HCT116 (cell line): ENCODE measurements at regions not wholly inside any gene's neighbourhood (a gene's known extent, or its start where the extent isn't known, plus 50 kb on each side); places are given as distances from the start of the nearest gene placed in this dataset.

Experiments
- ATAC-seq: fragments of 200-7000 bp; cut with Tn5 transposase; 2 replicates; pipeline ENCODE4 v1.9.1; 2020; ENCODE audit warnings: mild to moderate bottlenecking, moderate library complexity
- BruUV-seq: library from RNA; stranded (reverse); fragments of 400-500 nt; replicated peaks from 2 replicates; lab custom pipeline; 2021; lab: Mats Ljungman, UMichigan
- CTCF ChIA-PET: fragments of 300-600 bp; sonication (Branson Sonifier 250); formaldehyde crosslinking; loops from one replicate; lab custom pipeline; 2021; ENCODE audit warnings: antibody characterized with exemption; lab: Charles Lee
- POLR2A ChIA-PET: fragments of 300-600, 350-600 bp; sonication (Branson Sonifier 250); formaldehyde crosslinking; loops from one replicate; lab custom pipeline; 2021; ENCODE audit warnings: antibody characterized with exemption; lab: Charles Lee
- RAD21 ChIA-PET, 2 experiments: fragments of 300-600 bp; sonication (Branson Sonifier 250); formaldehyde crosslinking; loops; one replicate each; lab custom pipeline; 2023; ENCODE audit warnings: low total read pairs in 2 of 2; ENCODE audit not compliant: uncharacterized antibody in 2 of 2, unreplicated experiment in 2 of 2, low non-redundant PET in 1 of 2; lab: Charles Lee
- DNase-seq: peaks from one replicate; pipeline ENCODE4 v3.0.0-alpha.2; 2010; ENCODE audit warnings: low read depth, low spot score
- H2AFZ ChIP-seq: fragments of 200-600 bp; shearing (Covaris generic), sonication (generic); 2 replicates; pipeline ENCODE4 v1.6.1; 2017; ENCODE audit warnings: low read depth, mixed run types, mixed read lengths, antibody characterized with exemption, low read length; ENCODE audit not compliant: poor library complexity, severe bottlenecking
- H3K27ac ChIP-seq: 2 replicates; pipeline ENCODE4 v1.5.1; 2012; ENCODE audit warnings: low read depth, low read length
- H3K27me3 ChIP-seq: fragments of 200-600 bp; sonication (generic); 2 replicates; pipeline ENCODE4 v1.6.1; 2016; ENCODE audit warnings: mixed run types, low read length, mixed read lengths; ENCODE audit not compliant: insufficient read depth
- H3K36me3 ChIP-seq, 2 experiments: fragments of 200-500 bp in 1 of 2; fragments of 200-600 bp in 1 of 2; sonication (Bioruptor generic) in 1 of 2; sonication (generic) in 1 of 2; 2 replicates each; pipeline versions ENCODE4 v1.5.1 to v1.6.1; 2014 to 2016; ENCODE audit warnings: low read length in 2 of 2, inconsistent platforms in 1 of 2, mixed read lengths in 1 of 2, mixed run types in 1 of 2; ENCODE audit not compliant: insufficient read depth in 2 of 2, control insufficient read depth in 1 of 2
- H3K4me1 ChIP-seq, 2 experiments: fragments of 200-600 bp in 1 of 2; sonication (generic) in 1 of 2; 2 replicates each; pipeline versions ENCODE4 v1.5.1 to v1.6.1; 2012 to 2017; ENCODE audit warnings: low read length in 2 of 2, inconsistent platforms in 1 of 2, mild to moderate bottlenecking in 1 of 2, mixed read lengths in 1 of 2, mixed run types in 1 of 2, moderate library complexity in 1 of 2; ENCODE audit not compliant: insufficient read depth in 2 of 2, control insufficient read depth in 1 of 2
- H3K4me2 ChIP-seq: fragments of 200-600 bp; sonication (generic); 2 replicates; pipeline ENCODE4 v1.6.1; 2017; ENCODE audit warnings: mixed run types, low read length, mixed read lengths
- H3K4me3 ChIP-seq, 2 experiments: fragments of 200-600 bp in 1 of 2; sonication (generic) in 1 of 2; replicated peaks in 1 of 2; 2 replicates each; pipeline ENCODE4 v1.5.1; 2011 to 2016; ENCODE audit warnings: low read length in 2 of 2, control low read depth in 1 of 2, low read depth in 1 of 2, mild to moderate bottlenecking in 1 of 2, mixed read lengths in 1 of 2, mixed run types in 1 of 2
- H3K79me2 ChIP-seq: fragments of 200-600 bp; sonication (generic); 2 replicates; pipeline ENCODE4 v1.6.1; 2017; ENCODE audit warnings: mild to moderate bottlenecking, mixed run types, low read length, moderate library complexity, mixed read lengths; ENCODE audit not compliant: insufficient read depth
- H3K9ac ChIP-seq: fragments of 200-600 bp; sonication (generic); 2 replicates; pipeline ENCODE4 v1.6.1; 2016; ENCODE audit warnings: low read length, mixed read lengths
- H3K9me2 ChIP-seq: fragments of 200-600 bp; sonication (generic), shearing (Covaris generic); 2 replicates; pipeline ENCODE4 v1.6.1; 2017; ENCODE audit warnings: mixed run types, mild to moderate bottlenecking, moderate library complexity; ENCODE audit not compliant: insufficient read depth
- H3K9me3 ChIP-seq, 2 experiments: fragments of 200-500 bp in 1 of 2; fragments of 200-600 bp in 1 of 2; sonication (Bioruptor generic) in 1 of 2; sonication (generic) in 1 of 2; 2 replicates each; pipeline ENCODE4 v1.6.1; 2014 to 2017; ENCODE audit warnings: low read length in 2 of 2, mixed read lengths in 2 of 2, inconsistent platforms in 1 of 2, low read depth in 1 of 2, mild to moderate bottlenecking in 1 of 2, mixed run types in 1 of 2, moderate library complexity in 1 of 2; ENCODE audit not compliant: control insufficient read depth in 1 of 2, insufficient read depth in 1 of 2
- H4K20me1 ChIP-seq: fragments of 200-600 bp; sonication (generic), shearing (Covaris generic); 2 replicates; pipeline ENCODE4 v1.6.1; 2017; ENCODE audit warnings: mixed run types, mild to moderate bottlenecking, moderate library complexity; ENCODE audit not compliant: insufficient read depth
- ATF3 ChIP-seq: IDR thresholded peaks from 2 replicates; pipeline ENCODE4 v1.6.1; 2012
- EGR1 ChIP-seq: IDR thresholded peaks from 2 replicates; pipeline ENCODE4 v1.6.1; 2012; ENCODE audit warnings: low read depth
- EZH2 ChIP-seq: fragments of 200-600 bp; sonication (generic); IDR thresholded peaks from 2 replicates; pipeline ENCODE4 v1.6.1; 2017; ENCODE audit warnings: antibody characterized with exemption, mixed run types
- EZH2phosphoT487 ChIP-seq: fragments of 200-600 bp; IDR thresholded peaks from 2 replicates; pipeline ENCODE4 v1.6.1; 2018; ENCODE audit warnings: antibody characterized with exemption, borderline replicate concordance
- JUND ChIP-seq: IDR thresholded peaks from 2 replicates; pipeline ENCODE4 v1.6.1; 2012
- POLR2A ChIP-seq: IDR thresholded peaks from 2 replicates; pipeline ENCODE4 v1.7.0; 2011; ENCODE audit warnings: borderline replicate concordance; ENCODE audit not compliant: insufficient read depth, insufficient read length; ENCODE audit errors: extremely low read depth
- POLR2AphosphoS5 ChIP-seq: IDR thresholded peaks from 2 replicates; pipeline ENCODE4 v1.6.1; 2011; ENCODE audit warnings: mild to moderate bottlenecking, low read depth, low read length, moderate library complexity
- RAD21 ChIP-seq: IDR thresholded peaks from 2 replicates; pipeline ENCODE4 v1.6.1; 2012; ENCODE audit warnings: low read depth, mild to moderate bottlenecking
- REST ChIP-seq: IDR thresholded peaks from 2 replicates; pipeline ENCODE4 v1.6.1; 2012; ENCODE audit warnings: low read depth
- SIN3A ChIP-seq: IDR thresholded peaks from 2 replicates; pipeline ENCODE4 v1.6.1; 2012; ENCODE audit warnings: low read depth
- SRF ChIP-seq: IDR thresholded peaks from 2 replicates; pipeline ENCODE4 v1.6.1; 2012; ENCODE audit warnings: low read depth
- TCF7L2 ChIP-seq: IDR thresholded peaks from 2 replicates; pipeline ENCODE4 v1.7.0; 2011; ENCODE audit warnings: borderline replicate concordance, inconsistent platforms; ENCODE audit not compliant: insufficient read depth, insufficient read length; ENCODE audit errors: extremely low read depth
- YY1 ChIP-seq: IDR thresholded peaks from 2 replicates; pipeline ENCODE4 v1.6.1; 2011; ENCODE audit warnings: low read length, low read depth, moderate library complexity, mild to moderate bottlenecking; ENCODE audit not compliant: insufficient replicate concordance; ENCODE audit errors: extremely low read depth
- ZFX ChIP-seq: fragments of 450-650 bp; IDR thresholded peaks from 2 replicates; pipeline ENCODE4 v1.6.1; 2017
- intact Hi-C: fragments of 100-400 bp; cut with micrococcal nuclease; formaldehyde crosslinking; loops from 2 replicates; pipeline ENCODE4 v1.10.0; 2022

- Histone ChIP-seq H3K9ac (no peak overlapping the region), H3K27ac (no peak overlapping the region), H3K4me1 (peaks cover 18% of the 10 kb centered on the region in 2 experiments), H3K79me2 (no peaks in the 10 kb centered on the region), H3K27me3 (no peaks in the 10 kb centered on the region), H3K36me3 (no peaks in the 10 kb centered on the region), H3K9me3 (no peaks in the 10 kb centered on the region), H2AFZ (no peak overlapping the region), H3K4me3 (no peak overlapping the region), H4K20me1 (no peaks in the 10 kb centered on the region), H3K4me2 (no peak overlapping the region), H3K9me2 (no peaks in the 10 kb centered on the region)
- ChIA-PET POLR2A (no interaction called here), RAD21 (no interaction called here), CTCF (no interaction called here)
- BruUV-seq, result no TSS peak
- ATAC-seq (no peak), DNase-seq (no peak)
- intact Hi-C loops, result loop anchor here (10.0 kb wide), 1 partner anchor 228 kb away; no protein-coding TSS in a partner anchor
- TF ChIP-seq YY1 (no peak), SIN3A (no peak), EZH2 (no peak)
Measured at GRCh38 chr3:194876403-194877095, 190.9 kb downstream of the FAM43A start.

GRCh38 chr3:194877291-194878119 is 191.8 kb downstream of the FAM43A start:
- Histone ChIP-seq H3K9me3 (no peaks in the 10 kb centered on the region), H3K4me2 (no peak overlapping the region), H4K20me1 (no peaks in the 10 kb centered on the region), H3K27me3 (no peaks in the 10 kb centered on the region), H3K9ac (no peak overlapping the region), H2AFZ (no peak overlapping the region), H3K79me2 (no peaks in the 10 kb centered on the region), H3K36me3 (no peaks in the 10 kb centered on the region), H3K9me2 (no peaks in the 10 kb centered on the region), H3K4me3 (no peak overlapping the region), H3K4me1 (peaks cover 8 to 9% of the 10 kb centered on the region in 2 experiments), H3K27ac (no peak overlapping the region)
- intact Hi-C loops, result loop anchor here (10.0 kb wide), 1 partner anchor 227 kb away; no protein-coding TSS in a partner anchor
- RAD21 ChIA-PET, result no interaction called here
- CTCF ChIA-PET, result no interaction called here
- POLR2A ChIA-PET, result no interaction called here
- DNase-seq, result no peak
- ATAC-seq, result no peak
- BruUV-seq, result no TSS peak
- TF ChIP-seq REST, result no peak
- TF ChIP-seq POLR2AphosphoS5, result no peak
- TF ChIP-seq POLR2A, result no peak
- TF ChIP-seq RAD21, result no peak
- no peak for TF ChIP-seq EZH2phosphoT487
- no peak for TF ChIP-seq ZFX
- no peak for TF ChIP-seq TCF7L2
- TF ChIP-seq ATF3, result no peak
- TF ChIP-seq JUND, result no peak
- TF ChIP-seq SRF, result no peak
- no peak for TF ChIP-seq EGR1
